RWPE1 (cell line): ENCODE measurements at regions not wholly inside any gene's neighbourhood (a gene's known extent, or its start where the extent isn't known, plus 50 kb on each side); places are given as distances from the start of the nearest gene placed in this dataset.
"Not testable (repeated sequence)": the region's sequence is repeated elsewhere in the genome, so short reads cannot be mapped to it uniquely, and the experiment has no call there.

Experiments
- CTCF ChIA-PET: fragments of 350-600 bp; sonication (Branson Sonifier 250); formaldehyde crosslinking; extraction: SDS; loops from one replicate; lab custom pipeline; 2021; lab: Yijun Ruan, JAX
- POLR2A ChIA-PET: fragments of 400-600 bp; formaldehyde crosslinking; extraction: SDS; loops from one replicate; lab custom pipeline; 2020; ENCODE audit warnings: antibody characterized with exemption; ENCODE audit not compliant: low non-redundant PET; lab: Yijun Ruan, JAX
- DNase-seq: peaks from one replicate; pipeline ENCODE4 v3.0.0; 2012; ENCODE audit warnings: low spot score
- H3K27ac ChIP-seq: fragments of 450-650 bp; 2 replicates; pipeline ENCODE4 v1.5.1; 2017
- TF ChIP-seq, protein P1 (sequence below): fragments of 450-650 bp; conservative IDR thresholded peaks from 2 replicates; pipeline ENCODE4 v1.5.1; 2017; ENCODE audit warnings: low read depth, mild to moderate bottlenecking

DNA sequence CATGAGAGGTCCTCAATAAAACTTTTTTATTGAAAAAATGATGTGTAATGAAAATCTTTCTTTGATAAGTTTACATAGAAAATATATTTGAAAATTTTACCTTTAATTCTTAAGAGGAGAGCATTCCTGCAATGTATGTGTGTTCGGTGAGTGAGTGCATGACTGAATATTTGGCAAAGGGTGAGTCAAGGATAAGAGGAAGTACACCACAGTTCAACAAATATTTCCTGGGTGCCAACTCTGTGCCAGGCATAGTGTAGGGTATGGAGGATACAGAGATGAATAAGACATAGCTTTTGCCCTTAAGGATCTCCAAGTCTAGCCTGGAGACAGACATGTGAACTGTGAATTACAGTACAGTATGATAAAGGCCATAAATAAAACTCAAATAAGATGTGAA, 84.7 kb upstream of the GPR101 start:
- no peak for DNase-seq
- CTCF ChIA-PET: interaction anchor here (0.7 kb wide), 1 partner anchor 1081 kb away, joined by 3 read pairs; no protein-coding TSS in a partner anchor
- no peak overlapping the region for H3K27ac ChIP-seq
- POLR2A ChIA-PET: no interaction called here
- TF ChIP-seq, protein P1, sequence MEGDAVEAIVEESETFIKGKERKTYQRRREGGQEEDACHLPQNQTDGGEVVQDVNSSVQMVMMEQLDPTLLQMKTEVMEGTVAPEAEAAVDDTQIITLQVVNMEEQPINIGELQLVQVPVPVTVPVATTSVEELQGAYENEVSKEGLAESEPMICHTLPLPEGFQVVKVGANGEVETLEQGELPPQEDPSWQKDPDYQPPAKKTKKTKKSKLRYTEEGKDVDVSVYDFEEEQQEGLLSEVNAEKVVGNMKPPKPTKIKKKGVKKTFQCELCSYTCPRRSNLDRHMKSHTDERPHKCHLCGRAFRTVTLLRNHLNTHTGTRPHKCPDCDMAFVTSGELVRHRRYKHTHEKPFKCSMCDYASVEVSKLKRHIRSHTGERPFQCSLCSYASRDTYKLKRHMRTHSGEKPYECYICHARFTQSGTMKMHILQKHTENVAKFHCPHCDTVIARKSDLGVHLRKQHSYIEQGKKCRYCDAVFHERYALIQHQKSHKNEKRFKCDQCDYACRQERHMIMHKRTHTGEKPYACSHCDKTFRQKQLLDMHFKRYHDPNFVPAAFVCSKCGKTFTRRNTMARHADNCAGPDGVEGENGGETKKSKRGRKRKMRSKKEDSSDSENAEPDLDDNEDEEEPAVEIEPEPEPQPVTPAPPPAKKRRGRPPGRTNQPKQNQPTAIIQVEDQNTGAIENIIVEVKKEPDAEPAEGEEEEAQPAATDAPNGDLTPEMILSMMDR: no peak

DNA sequence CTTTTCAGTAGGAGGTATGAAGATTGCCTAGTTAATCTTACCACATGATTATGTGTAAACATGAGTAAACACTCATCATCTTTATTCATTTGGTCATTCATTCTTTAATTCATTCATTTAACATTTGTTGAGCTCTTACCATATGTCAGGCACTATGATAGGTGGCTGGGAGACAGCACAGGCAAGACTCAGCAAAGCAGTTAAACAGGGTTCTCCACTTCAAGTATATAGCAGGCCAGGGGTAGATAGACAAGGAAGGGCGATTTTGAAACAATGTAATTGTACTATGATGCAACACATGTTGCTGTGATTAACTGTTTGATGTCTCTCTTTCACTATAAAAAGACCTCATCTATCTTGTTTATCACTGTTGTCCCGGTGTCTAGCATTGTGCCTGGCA, 84.3 kb upstream of the GPR101 start:
- TF ChIP-seq, protein P1: no peak
- H3K27ac ChIP-seq: no peak overlapping the region
- no peak for DNase-seq
- POLR2A ChIA-PET: no interaction called here
- CTCF ChIA-PET: no interaction called here

DNA sequence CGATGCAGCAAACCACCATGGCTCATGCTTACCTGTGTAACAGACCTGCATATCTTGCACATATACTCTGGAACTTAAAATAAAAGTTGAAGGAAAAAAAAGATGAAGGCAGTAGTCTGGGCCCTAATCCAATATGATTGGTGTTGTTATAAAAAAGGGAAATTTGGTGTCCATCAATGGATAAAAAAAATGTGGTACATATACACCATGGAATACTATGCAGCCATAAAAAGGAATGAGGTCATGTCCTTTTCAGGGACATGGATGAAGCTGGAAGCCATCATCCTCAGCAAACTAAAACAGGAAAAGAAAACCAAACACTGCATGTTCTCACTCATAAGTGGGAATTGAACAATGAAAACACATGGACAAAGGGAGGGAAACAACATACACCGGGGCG, 74.1 kb upstream of the GPR101 start:
- POLR2A ChIA-PET, CTCF ChIA-PET: not testable (repeated sequence)

DNA sequence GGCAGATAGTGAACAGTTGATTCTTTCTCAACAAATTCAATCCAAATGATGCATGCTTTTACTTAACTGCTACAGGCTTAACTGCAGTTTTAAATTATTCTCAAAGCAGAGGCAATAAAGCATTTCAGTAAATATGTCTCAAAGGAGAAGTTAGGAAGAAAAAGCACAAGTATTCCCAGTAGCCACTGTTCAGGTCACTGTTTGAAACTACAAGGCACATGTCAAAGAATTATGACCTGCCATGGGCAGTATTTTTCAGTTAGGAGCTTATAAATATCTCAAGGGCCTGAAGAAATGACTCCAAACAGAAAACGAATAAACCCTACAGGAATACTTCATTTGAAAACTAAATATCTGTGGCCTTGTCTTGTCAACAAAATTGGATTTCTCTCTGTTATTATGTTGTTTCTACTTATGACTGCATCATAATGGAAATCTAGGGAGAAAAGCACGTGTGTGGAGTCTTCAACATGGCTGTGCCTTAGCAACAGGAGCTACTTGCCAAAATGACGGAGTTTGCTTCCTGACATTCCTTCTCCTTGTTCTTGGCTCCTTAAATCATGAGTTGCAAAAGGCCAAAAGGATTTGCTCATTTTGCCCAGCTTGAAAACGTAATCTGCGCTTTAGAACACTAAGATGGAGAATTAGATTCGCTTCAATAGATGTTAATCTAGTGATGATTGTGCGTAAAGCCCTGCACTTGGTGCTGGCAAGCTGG, 67.6 kb upstream of the GPR101 start:
- no peak overlapping the region for H3K27ac ChIP-seq
- CTCF ChIA-PET: interaction anchor here (0.7 kb wide), 1 partner anchor 125 kb away, joined by 3 read pairs; no protein-coding TSS in a partner anchor
- no peak for DNase-seq
- TF ChIP-seq, protein P1: no peak
- POLR2A ChIA-PET: no interaction called here

More for the DNA sequence above, 74.1 kb upstream of the GPR101 start:
- not testable (repeated sequence) for H3K27ac ChIP-seq, DNase-seq
